ENCODE measurements at regions not wholly inside any gene's neighbourhood (a gene's known extent, or its start where the extent isn't known, plus 50 kb on each side); places are given as distances from the start of the nearest gene placed in this dataset.

- no peak for TF ChIP-seq POLR2A (IDR thresholded peaks at IDR 0.05)
- TF ChIP-seq, protein P1, sequence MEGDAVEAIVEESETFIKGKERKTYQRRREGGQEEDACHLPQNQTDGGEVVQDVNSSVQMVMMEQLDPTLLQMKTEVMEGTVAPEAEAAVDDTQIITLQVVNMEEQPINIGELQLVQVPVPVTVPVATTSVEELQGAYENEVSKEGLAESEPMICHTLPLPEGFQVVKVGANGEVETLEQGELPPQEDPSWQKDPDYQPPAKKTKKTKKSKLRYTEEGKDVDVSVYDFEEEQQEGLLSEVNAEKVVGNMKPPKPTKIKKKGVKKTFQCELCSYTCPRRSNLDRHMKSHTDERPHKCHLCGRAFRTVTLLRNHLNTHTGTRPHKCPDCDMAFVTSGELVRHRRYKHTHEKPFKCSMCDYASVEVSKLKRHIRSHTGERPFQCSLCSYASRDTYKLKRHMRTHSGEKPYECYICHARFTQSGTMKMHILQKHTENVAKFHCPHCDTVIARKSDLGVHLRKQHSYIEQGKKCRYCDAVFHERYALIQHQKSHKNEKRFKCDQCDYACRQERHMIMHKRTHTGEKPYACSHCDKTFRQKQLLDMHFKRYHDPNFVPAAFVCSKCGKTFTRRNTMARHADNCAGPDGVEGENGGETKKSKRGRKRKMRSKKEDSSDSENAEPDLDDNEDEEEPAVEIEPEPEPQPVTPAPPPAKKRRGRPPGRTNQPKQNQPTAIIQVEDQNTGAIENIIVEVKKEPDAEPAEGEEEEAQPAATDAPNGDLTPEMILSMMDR (IDR thresholded peaks at IDR 0.05): no peak
Observed at GRCh38 chr12:76138656-76139055, 54.2 kb upstream of the NAP1L1 start.

Measured in esophagus squamous epithelium (tissue), 4 donors.